DMS53 treated with DMSO at 0.1 percent for 48 hours (cell line): ENCODE measurements at regions not wholly inside any gene's neighbourhood (a gene's known extent, or its start where the extent isn't known, plus 50 kb on each side); places are given as distances from the start of the nearest gene placed in this dataset.
"Not testable (repeated sequence)": the region's sequence is repeated elsewhere in the genome, so short reads cannot be mapped to it uniquely, and the experiment has no call there.

Experiments used
- DNase-seq: peaks from one replicate; lab custom pipeline; 2025; ENCODE audit not compliant: unreplicated experiment; lab: John Stamatoyannopoulos, UW

- DNase-seq = no peak
Measured at GRCh38 chrX:94814216-94814615, 1140.2 kb downstream of the FAM133A start.

DNA sequence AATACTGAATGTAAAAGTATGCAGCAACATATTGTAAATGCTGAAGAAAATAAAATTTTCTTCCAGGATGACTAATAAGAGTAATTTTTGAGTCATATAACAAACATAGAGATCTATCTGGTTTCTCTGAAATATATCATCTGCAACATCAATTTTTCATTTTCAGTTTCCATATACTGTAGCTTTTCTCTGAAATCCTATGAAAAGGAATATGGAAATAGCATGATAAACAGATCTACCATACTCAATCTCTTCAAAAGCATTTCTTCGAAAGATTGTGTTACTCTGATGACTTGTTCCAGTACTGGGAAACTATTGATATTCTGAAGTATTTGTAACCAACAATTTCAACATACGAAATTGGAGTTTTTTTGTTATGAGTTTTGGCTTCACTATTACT is 1156.7 kb downstream of the FAM133A start:
- no peak for DNase-seq

DNA sequence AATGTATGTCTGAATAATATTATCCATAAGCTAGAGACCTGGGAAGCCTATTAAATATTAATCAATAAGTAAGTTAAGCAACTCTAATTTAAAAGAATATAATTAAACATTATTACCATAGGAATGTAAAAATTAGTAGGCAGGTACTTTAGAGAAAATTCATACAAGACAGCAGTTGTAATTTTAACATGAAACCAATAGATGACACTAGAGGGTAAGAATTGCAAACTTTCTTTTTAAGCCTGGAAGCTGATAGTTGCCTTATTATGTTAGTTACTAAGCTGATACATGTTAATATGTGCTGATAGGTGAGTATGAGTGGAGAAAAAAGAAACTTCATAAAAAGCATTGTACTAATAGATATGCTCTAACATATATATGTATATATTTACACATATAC is 1157.4 kb downstream of the FAM133A start:
- peak; percentile 32 for DNase-seq

- DNase-seq = no peak
Measured at GRCh38 chrX:94834226-94834625, 1160.2 kb downstream of the FAM133A start.

GRCh38 chrX:94850811-94851210 is 1176.8 kb downstream of the FAM133A start:
- DNase-seq = no peak

DNA sequence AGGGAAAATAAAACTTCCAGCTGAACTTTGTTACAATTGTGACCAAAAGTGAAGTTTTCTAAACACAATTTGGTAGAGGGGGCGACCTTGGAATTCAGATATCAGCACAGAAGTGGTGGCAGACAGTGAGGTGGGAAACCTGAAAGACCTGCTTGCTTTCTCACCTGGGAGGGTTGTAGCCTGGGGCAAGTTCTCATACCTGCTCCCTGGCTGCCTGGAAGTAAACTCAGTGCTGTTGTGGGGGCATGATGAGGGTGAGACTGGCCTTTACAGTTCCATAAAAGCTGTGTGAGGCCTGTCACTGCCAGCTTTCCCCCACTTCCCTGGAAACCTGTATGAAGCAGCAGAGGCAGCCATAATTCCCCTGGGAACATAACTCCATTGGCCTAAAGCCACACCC is 1180.2 kb downstream of the FAM133A start:
- DNase-seq = no peak

DNA sequence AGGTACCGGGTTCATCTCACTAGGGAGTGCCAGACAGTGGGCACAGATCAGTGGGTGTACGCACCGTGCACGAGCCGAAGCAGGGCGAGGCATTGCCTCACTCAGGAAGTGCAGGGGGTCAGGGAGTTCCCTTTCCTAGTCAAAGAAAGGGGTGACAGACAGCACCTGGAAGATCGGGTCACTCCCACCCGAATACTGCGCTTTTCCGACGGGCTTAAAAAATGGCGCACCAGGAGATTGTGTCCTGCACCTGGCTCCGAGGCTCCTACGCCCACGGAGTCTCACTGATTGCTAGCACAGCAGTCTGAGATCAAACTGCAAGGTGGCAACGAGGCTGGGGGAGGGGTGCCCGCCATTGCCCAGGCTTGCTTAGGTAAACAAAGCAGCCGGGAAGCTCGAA is 1188.5 kb downstream of the FAM133A start:
- peak; percentile 17 for DNase-seq

GRCh38 chrX:94871640-94872039 is 1197.6 kb downstream of the FAM133A start:
- DNase-seq = no peak

GRCh38 chrX:94901849-94902248 is 1227.8 kb downstream of the FAM133A start:
- DNase-seq = no peak

GRCh38 chrX:94908171-94908570 is 1234.2 kb downstream of the FAM133A start:
- no peak for DNase-seq

GRCh38 chrX:94908648-94909047 is 1234.6 kb downstream of the FAM133A start:
- DNase-seq = no peak

- DNase-seq = no peak
Measured at GRCh38 chrX:94914235-94914634, 1240.2 kb downstream of the FAM133A start.

- DNase-seq = no peak
Measured at GRCh38 chrX:94932278-94932965, 1258.4 kb downstream of the FAM133A start.

DNA sequence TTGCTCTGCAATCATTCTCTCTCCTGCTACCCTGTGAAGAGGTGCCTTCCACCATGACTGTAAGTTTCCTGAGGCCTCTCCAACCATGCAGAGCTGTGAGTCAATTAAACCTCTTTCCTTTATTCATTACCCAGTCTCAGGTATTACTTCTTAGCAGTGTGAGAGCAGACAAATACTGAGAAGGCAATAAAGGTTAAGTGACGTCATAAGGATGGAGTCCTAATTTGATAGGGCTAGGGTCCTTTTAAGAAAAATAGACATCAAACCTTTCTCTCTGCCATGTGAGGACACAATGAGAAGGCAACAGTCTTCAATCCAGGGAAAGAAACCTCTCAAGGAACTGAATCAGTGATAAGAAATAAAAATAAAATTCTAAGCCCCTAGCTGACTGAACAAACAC is 1262.7 kb downstream of the FAM133A start:
- no peak for DNase-seq

GRCh38 chrX:94937491-94937890 is 1263.5 kb downstream of the FAM133A start:
- peak; percentile 8 for DNase-seq

GRCh38 chrX:94942603-94943002 is 1268.6 kb downstream of the FAM133A start:
- DNase-seq = no peak

GRCh38 chrX:94946137-94946536 is 1272.1 kb downstream of the FAM133A start:
- not testable (repeated sequence) for DNase-seq

DNA sequence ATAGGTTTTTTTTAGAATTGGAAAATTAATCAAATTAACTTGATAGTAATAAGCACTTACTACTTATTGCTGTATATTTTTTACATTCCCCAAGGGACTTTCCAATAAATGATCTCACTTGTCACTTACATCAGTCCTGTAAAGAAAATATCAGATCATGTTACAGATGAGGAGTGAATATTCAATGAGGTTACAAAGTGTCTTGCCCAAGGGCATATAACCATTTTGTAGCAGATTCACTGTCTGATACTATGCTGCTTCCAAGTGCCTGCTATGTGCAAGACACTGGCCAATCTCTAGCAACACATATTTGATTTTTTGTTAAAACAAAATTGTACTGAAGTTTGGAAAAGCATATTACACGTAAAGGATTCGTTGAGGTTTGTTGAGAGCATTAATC is 1287.7 kb downstream of the FAM133A start:
- no peak for DNase-seq

DNA sequence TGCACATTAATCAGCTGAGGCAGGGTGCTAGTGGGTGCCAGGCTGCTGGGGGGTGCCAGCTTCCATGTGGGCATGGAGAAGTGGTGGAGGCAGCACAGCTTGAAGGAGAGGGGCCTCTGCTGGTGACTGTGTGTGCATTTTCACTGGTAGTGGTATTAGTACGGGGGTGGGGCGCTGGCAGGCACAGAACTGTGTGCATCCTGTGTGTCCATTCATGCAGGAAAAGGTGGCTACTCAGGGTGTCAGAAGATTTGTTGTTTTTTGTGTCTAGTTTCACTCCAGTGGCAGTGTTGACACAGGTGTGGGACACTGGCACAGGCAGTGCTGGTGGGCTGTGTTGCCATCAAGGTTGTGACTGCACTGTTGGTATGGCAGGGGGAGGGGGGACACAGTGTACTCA is 1303.6 kb downstream of the FAM133A start:
- peak; percentile 9 for DNase-seq

DNA sequence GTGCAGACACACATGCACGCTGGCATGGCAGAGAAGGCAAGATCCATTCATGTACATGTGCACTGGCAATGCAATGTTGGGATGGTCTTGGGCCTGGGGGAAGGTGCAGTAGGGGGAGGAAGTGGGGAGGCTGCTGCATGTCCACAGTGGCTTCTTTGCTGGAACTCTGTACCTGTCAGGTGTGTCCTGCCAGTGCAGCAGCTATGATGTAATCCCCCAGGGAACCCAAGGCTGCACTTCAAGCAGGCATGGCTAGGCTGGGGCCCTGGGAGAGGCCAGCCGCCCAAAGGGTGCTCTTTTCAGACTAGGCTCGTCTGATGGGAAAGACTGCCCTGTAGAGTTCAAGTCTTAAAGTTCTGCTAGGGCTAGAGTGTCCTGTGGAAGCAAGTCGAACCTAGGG is 1304.0 kb downstream of the FAM133A start:
- no peak for DNase-seq
